ENCODE measurements at regions not wholly inside any gene's neighbourhood (a gene's known extent, or its start where the extent isn't known, plus 50 kb on each side); places are given as distances from the start of the nearest gene placed in this dataset.

DNA sequence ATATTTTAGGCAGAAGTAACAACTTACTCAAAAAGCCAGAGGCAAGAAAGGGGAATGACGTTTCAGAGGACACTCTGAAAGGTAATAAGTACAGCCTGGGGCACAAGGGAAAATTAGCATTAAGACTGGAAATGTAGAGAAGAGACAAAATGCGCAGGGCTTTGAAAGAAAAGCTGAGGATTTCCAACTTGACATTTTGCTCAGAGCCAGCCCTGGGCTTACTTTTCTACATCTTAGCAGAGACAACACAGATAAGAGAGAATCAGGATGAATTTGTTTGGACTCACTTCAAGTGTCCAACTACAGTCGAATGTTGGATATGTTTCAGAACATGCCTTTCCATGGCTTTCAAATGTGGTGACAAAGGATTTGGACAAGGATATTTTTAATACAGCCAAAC, 808.9 kb upstream of the LUZP2 start:
- H3K4me1 ChIP-seq: no peaks in the 10 kb centered on the region
- no peak overlapping the region for H3K4me3 ChIP-seq
- intact Hi-C loops (cut with DNase I): no loop called here
- H3K36me3 ChIP-seq: no peaks in the 10 kb centered on the region
- H3K27me3 ChIP-seq: no peaks in the 10 kb centered on the region
- DNase-seq (ENCODE audit: extremely low spot score in 2 of 2): no peak
- TF ChIP-seq POLR2AphosphoS5 (IDR thresholded peaks at IDR 0.05; ENCODE audit: insufficient read depth in 1 of 2, low read depth in 1 of 2) (no peak), POLR2A (IDR thresholded peaks at IDR 0.05) (no peak)
- TF ChIP-seq, protein P1, sequence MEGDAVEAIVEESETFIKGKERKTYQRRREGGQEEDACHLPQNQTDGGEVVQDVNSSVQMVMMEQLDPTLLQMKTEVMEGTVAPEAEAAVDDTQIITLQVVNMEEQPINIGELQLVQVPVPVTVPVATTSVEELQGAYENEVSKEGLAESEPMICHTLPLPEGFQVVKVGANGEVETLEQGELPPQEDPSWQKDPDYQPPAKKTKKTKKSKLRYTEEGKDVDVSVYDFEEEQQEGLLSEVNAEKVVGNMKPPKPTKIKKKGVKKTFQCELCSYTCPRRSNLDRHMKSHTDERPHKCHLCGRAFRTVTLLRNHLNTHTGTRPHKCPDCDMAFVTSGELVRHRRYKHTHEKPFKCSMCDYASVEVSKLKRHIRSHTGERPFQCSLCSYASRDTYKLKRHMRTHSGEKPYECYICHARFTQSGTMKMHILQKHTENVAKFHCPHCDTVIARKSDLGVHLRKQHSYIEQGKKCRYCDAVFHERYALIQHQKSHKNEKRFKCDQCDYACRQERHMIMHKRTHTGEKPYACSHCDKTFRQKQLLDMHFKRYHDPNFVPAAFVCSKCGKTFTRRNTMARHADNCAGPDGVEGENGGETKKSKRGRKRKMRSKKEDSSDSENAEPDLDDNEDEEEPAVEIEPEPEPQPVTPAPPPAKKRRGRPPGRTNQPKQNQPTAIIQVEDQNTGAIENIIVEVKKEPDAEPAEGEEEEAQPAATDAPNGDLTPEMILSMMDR (IDR thresholded peaks at IDR 0.05): no peak
- H3K9me3 ChIP-seq: no peaks in the 10 kb centered on the region
- no peak overlapping the region for H3K27ac ChIP-seq

DNA sequence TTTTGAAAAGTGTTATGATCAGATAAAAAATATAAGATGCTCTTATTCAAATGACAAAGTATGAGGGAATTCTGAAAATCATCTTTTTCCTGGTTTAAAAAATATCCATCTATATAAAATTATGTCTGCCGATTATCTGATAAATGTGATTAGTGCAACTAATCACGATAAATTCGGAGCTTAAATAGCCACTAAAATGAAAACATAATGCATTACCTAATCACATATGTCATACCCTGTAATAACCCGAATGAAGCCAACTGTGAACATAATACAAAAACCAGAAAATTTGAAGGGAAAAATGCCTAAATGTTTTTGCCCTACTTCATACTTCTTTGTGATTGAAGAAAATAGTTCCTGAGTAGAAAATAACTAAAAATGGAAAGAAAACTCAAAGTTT, 808.4 kb upstream of the LUZP2 start:
- TF ChIP-seq POLR2A (IDR thresholded peaks at IDR 0.05) (no peak), POLR2AphosphoS5 (IDR thresholded peaks at IDR 0.05; ENCODE audit: insufficient read depth in 1 of 2, low read depth in 1 of 2) (no peak)
- TF ChIP-seq, protein P1 (IDR thresholded peaks at IDR 0.05): no peak
- no peak overlapping the region for H3K27ac ChIP-seq
- no peak for DNase-seq (ENCODE audit: extremely low spot score in 2 of 2)
- intact Hi-C loops (cut with DNase I): no loop called here
- no peaks in the 10 kb centered on the region for H3K36me3 ChIP-seq
- H3K4me3 ChIP-seq: no peak overlapping the region
- no peaks in the 10 kb centered on the region for H3K9me3 ChIP-seq
- H3K27me3 ChIP-seq: no peaks in the 10 kb centered on the region
- no peaks in the 10 kb centered on the region for H3K4me1 ChIP-seq

DNA sequence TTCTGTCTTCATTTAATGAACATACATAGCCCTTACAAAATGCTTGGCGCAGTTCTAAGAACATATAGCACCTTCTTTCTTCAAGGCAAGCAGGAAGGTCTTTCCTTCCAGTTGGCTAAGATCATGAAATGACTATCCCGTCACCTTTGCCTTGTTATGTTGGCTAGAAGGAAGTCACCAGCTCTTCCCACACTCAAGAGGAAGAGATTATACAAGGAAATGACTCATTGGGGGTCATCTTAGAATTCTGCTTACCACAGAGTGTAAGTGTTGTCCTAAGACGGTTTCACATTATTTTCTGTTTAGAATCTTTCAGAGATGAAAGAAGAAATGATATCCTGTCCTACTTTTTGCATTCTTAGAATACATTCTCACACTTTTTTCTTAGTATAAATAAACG, 808.0 kb upstream of the LUZP2 start:
- no peak for DNase-seq (ENCODE audit: extremely low spot score in 2 of 2)
- Histone ChIP-seq H3K27me3 (no peaks in the 10 kb centered on the region), H3K9me3 (no peaks in the 10 kb centered on the region), H3K4me1 (no peaks in the 10 kb centered on the region), H3K4me3 (no peak overlapping the region), H3K36me3 (no peaks in the 10 kb centered on the region), H3K27ac (no peak overlapping the region)
- no peak for TF ChIP-seq POLR2AphosphoS5 (IDR thresholded peaks at IDR 0.05; ENCODE audit: insufficient read depth in 1 of 2, low read depth in 1 of 2)
- no peak for TF ChIP-seq POLR2A (IDR thresholded peaks at IDR 0.05)
- TF ChIP-seq, protein P1 (IDR thresholded peaks at IDR 0.05): no peak
- intact Hi-C loops (cut with DNase I): no loop called here

DNA sequence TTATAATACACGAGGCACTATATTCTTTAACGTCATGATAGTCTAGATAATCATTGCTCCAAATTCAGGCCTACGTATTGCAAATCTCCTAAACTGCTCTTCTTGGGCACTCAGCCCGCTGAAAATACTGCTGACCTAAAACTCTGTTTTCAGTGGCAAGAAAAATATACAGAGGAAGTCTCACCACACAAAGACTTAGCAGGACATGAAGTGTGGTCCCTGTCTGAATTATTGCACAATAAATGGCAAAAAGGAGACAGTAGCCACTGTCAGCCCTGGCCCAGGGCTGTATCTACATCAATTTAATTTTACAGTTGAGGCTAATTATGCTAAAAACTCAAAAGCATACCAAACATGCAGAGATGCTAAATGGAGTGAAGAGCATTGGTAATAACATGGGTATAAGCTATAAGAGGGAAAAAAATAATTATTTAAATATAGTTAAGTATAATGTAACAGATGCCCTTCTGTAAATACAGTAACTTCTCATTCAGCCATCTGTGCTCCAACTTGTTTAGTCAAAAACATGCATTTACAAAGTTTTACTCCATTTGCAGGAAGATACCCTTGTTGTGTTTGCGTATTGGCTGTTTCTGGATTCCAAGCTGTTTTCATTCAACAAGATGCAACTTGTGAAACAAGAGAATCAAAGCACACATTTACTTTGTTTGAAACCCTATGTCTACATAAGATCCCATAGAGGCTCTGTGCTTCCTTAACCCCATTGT, 800.0 kb upstream of the LUZP2 start:
- TF ChIP-seq POLR2A (IDR thresholded peaks at IDR 0.05) (no peak), POLR2AphosphoS5 (IDR thresholded peaks at IDR 0.05; ENCODE audit: insufficient read depth in 1 of 2, low read depth in 1 of 2) (no peak)
- TF ChIP-seq, protein P1 (IDR thresholded peaks at IDR 0.05): no peak
- Histone ChIP-seq H3K36me3 (no peaks in the 10 kb centered on the region), H3K4me1 (no peaks in the 10 kb centered on the region), H3K27me3 (no peaks in the 10 kb centered on the region), H3K27ac (no peak overlapping the region), H3K9me3 (no peaks in the 10 kb centered on the region), H3K4me3 (no peak overlapping the region)
- no peak for DNase-seq (ENCODE audit: extremely low spot score in 2 of 2)
- intact Hi-C loops (cut with DNase I): no loop called here

DNA sequence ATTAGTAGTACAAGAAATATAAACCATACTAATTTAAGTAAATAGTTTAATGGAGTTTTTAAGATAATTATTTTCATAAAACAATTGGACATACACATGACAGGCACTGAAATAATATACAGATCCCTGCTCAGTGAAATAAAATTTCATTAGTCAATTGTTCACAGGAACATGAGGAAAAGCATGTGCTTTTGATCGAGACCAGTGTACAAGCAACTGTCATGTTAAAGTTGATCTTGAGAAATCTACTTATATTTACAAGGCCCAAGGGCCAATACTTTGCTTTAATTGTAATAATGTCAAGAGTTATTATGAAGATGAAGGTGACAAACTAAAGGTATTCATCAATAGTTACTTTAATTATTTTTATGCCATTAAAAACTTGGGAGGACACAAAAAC, 792.7 kb upstream of the LUZP2 start:
- intact Hi-C loops (cut with DNase I): no loop called here
- no peaks in the 10 kb centered on the region for H3K36me3 ChIP-seq
- H3K4me1 ChIP-seq: no peaks in the 10 kb centered on the region
- H3K27ac ChIP-seq: no peak overlapping the region
- H3K4me3 ChIP-seq: no peak overlapping the region
- H3K9me3 ChIP-seq: no peaks in the 10 kb centered on the region
- TF ChIP-seq, protein P1 (IDR thresholded peaks at IDR 0.05): no peak
- TF ChIP-seq POLR2AphosphoS5 (IDR thresholded peaks at IDR 0.05; ENCODE audit: insufficient read depth in 1 of 2, low read depth in 1 of 2) (no peak), POLR2A (IDR thresholded peaks at IDR 0.05) (no peak)
- no peaks in the 10 kb centered on the region for H3K27me3 ChIP-seq
- DNase-seq (ENCODE audit: extremely low spot score in 2 of 2): no peak
